ENCODE measurements at regions not wholly inside any gene's neighbourhood (a gene's known extent, or its start where the extent isn't known, plus 50 kb on each side); places are given as distances from the start of the nearest gene placed in this dataset.
"Not testable (repeated sequence)": the region's sequence is repeated elsewhere in the genome, so short reads cannot be mapped to it uniquely, and the experiment has no call there.

DNA sequence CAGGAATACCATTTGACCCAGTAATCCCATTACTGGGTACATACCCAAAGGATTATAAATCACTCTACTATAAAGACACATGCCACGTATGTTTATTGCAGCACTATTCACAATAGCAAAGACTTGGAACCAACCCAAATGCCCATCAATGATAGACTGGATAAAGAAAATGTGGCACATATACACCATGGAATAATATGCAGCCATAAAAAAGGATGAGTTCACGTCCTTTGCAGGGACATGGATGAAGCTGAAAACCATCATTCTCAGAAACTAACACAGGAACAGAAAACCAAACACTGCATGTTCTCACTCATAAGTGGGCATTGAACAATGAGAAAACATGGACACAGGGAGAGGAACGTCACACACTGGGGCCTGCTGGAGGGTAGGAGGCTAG, 556.1 kb upstream of the ADGRL2 start:
- intact Hi-C loops (cut with micrococcal nuclease; ENCODE audit: unreplicated experiment); H3K27me3 ChIP-seq (replicated peaks; ENCODE audit: control insufficient read depth, insufficient read depth, low read length); H3K4me3 ChIP-seq (ENCODE audit: low read depth, low read length); POLR2A ChIA-PET; H3K4me1 Mint-ChIP-seq (ENCODE audit: low read depth, unreplicated experiment); H3K4me3 Mint-ChIP-seq (ENCODE audit: unreplicated experiment); H3K36me3 Mint-ChIP-seq (ENCODE audit: insufficient read depth, unreplicated experiment); H3K4me1 ChIP-seq; H3K9me3 Mint-ChIP-seq (ENCODE audit: unreplicated experiment); DNase-seq; H3K27ac Mint-ChIP-seq (ENCODE audit: unreplicated experiment); BruUV-seq (replicated peaks); H3K36me3 ChIP-seq (ENCODE audit: control insufficient read depth, insufficient read depth, low read length); CTCF ChIA-PET; H3K27me3 Mint-ChIP-seq (ENCODE audit: insufficient read depth, unreplicated experiment); H3K9me3 ChIP-seq: not testable (repeated sequence)

DNA sequence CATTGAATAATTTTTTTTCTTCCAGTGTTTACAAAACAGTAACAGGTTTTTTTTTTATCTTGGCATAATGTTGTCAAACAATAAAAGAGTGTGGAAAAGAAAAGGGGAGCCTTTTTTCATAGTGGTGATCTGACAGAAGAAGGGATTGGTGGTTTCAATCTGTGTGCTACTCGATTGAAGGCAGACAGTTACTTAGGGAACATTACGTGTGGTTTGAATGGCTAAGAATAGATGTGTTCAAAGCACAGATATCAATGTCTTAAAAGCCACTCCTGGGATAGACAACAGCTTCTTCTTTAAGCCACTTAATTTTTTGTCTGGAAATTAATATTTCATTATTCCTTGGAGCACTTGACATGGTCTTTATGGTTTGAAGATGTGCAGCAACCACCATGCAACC, 558.6 kb upstream of the ADGRL2 start:
- H3K9me3 ChIP-seq = no peaks in the 10 kb centered on the region
- ChIA-PET POLR2A (no interaction called here), CTCF (no interaction called here)
- Mint-ChIP-seq H3K27ac (ENCODE audit: unreplicated experiment) (no peak overlapping the region), H3K9me3 (ENCODE audit: unreplicated experiment) (no peaks in the 10 kb centered on the region), H3K27me3 (ENCODE audit: insufficient read depth, unreplicated experiment) (peaks cover 4% of the 10 kb centered on the region), H3K4me3 (ENCODE audit: unreplicated experiment) (no peak overlapping the region), H3K36me3 (ENCODE audit: insufficient read depth, unreplicated experiment) (no peaks in the 10 kb centered on the region), H3K4me1 (ENCODE audit: low read depth, unreplicated experiment) (no peaks in the 10 kb centered on the region)
- no peak for DNase-seq
- intact Hi-C loops (cut with micrococcal nuclease; ENCODE audit: unreplicated experiment) = no loop called here
- no peaks in the 10 kb centered on the region for H3K4me1 ChIP-seq
- TF ChIP-seq, protein P1, sequence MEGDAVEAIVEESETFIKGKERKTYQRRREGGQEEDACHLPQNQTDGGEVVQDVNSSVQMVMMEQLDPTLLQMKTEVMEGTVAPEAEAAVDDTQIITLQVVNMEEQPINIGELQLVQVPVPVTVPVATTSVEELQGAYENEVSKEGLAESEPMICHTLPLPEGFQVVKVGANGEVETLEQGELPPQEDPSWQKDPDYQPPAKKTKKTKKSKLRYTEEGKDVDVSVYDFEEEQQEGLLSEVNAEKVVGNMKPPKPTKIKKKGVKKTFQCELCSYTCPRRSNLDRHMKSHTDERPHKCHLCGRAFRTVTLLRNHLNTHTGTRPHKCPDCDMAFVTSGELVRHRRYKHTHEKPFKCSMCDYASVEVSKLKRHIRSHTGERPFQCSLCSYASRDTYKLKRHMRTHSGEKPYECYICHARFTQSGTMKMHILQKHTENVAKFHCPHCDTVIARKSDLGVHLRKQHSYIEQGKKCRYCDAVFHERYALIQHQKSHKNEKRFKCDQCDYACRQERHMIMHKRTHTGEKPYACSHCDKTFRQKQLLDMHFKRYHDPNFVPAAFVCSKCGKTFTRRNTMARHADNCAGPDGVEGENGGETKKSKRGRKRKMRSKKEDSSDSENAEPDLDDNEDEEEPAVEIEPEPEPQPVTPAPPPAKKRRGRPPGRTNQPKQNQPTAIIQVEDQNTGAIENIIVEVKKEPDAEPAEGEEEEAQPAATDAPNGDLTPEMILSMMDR (IDR thresholded peaks at IDR 0.05; ENCODE audit: insufficient read depth in 1 of 2, low read depth in 1 of 2, low read length in 1 of 2, severe bottlenecking in 1 of 2, unreplicated experiment in 1 of 2) = no peak
- no peak overlapping the region for H3K4me3 ChIP-seq (ENCODE audit: low read depth, low read length)
- no peaks in the 10 kb centered on the region for H3K36me3 ChIP-seq (ENCODE audit: control insufficient read depth, insufficient read depth, low read length)
- H3K27me3 ChIP-seq (replicated peaks; ENCODE audit: control insufficient read depth, insufficient read depth, low read length) = no peaks in the 10 kb centered on the region
- no TSS peak for BruUV-seq (replicated peaks)

DNA sequence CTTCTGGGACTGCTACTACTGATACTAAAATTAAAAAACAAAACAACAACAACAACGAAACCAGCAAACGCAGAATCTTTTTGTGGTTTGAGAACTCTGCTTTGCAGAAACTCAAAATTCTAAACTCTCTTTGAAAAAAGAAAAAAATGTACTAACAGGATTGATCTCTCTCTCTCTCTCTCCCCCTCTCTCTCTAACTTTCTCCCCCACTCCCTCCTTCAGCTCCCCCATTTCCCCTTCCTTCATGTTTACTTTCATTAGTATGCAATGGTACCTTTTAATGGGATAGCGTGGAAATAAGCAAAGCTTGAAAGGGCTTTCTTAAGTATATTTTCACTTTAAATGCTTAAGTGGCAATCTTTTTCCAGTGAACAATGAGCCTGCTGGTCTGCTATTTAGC, 562.6 kb upstream of the ADGRL2 start:
- Histone ChIP-seq H3K27me3 (replicated peaks; ENCODE audit: control insufficient read depth, insufficient read depth, low read length) (no peaks in the 10 kb centered on the region), H3K9me3 (no peaks in the 10 kb centered on the region), H3K4me1 (no peaks in the 10 kb centered on the region), H3K4me3 (ENCODE audit: low read depth, low read length) (no peak overlapping the region), H3K36me3 (ENCODE audit: control insufficient read depth, insufficient read depth, low read length) (no peaks in the 10 kb centered on the region)
- H3K4me1 Mint-ChIP-seq (ENCODE audit: low read depth, unreplicated experiment) = no peaks in the 10 kb centered on the region
- H3K27ac Mint-ChIP-seq (ENCODE audit: unreplicated experiment) = no peak overlapping the region
- no peak overlapping the region for H3K4me3 Mint-ChIP-seq (ENCODE audit: unreplicated experiment)
- H3K9me3 Mint-ChIP-seq (ENCODE audit: unreplicated experiment) = no peaks in the 10 kb centered on the region
- CTCF ChIA-PET = no interaction called here
- intact Hi-C loops (cut with micrococcal nuclease; ENCODE audit: unreplicated experiment) = no loop called here
- no TSS peak for BruUV-seq (replicated peaks)
- H3K27me3 Mint-ChIP-seq (ENCODE audit: insufficient read depth, unreplicated experiment) = peaks cover 4% of the 10 kb centered on the region
- DNase-seq = no peak
- H3K36me3 Mint-ChIP-seq (ENCODE audit: insufficient read depth, unreplicated experiment) = no peaks in the 10 kb centered on the region
- TF ChIP-seq, protein P1 (IDR thresholded peaks at IDR 0.05; ENCODE audit: insufficient read depth in 1 of 2, low read depth in 1 of 2, low read length in 1 of 2, severe bottlenecking in 1 of 2, unreplicated experiment in 1 of 2) = no peak
- POLR2A ChIA-PET = no interaction called here

DNA sequence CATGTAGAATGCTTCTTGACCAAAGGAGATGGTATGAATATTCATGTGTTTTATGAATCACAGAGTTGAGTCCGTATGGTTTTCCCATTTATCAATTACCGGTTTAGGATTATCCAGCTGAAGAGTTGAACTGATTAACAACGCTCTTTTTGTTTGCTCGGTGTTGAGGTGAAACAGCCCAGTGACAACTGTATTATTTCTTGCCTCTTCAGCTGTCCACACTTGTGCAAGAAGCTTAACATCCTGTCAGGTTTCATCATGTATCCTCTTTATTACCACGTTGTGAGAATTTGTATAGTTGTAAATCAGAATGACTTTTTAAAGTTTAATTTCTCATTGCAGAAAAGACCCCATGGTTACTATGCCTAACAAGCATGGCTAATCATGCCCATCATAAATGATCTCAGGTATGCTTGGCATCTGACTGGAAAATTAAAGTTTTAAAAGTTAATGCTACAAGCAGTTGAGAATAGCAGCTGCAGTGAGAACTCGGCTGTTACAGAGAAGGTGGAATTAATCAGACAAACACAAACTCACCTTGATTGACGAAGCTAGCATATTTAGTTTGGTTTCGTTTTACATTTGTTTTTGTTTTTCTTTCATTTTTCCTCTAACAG, 563.2 kb upstream of the ADGRL2 start:
- Histone ChIP-seq H3K36me3 (ENCODE audit: control insufficient read depth, insufficient read depth, low read length) (no peaks in the 10 kb centered on the region), H3K4me1 (no peaks in the 10 kb centered on the region), H3K4me3 (ENCODE audit: low read depth, low read length) (no peak overlapping the region), H3K9me3 (no peaks in the 10 kb centered on the region), H3K27me3 (replicated peaks; ENCODE audit: control insufficient read depth, insufficient read depth, low read length) (no peaks in the 10 kb centered on the region)
- TF ChIP-seq, protein P1 (IDR thresholded peaks at IDR 0.05; ENCODE audit: insufficient read depth in 1 of 2, low read depth in 1 of 2, low read length in 1 of 2, severe bottlenecking in 1 of 2, unreplicated experiment in 1 of 2) = no peak
- H3K9me3 Mint-ChIP-seq (ENCODE audit: unreplicated experiment) = no peaks in the 10 kb centered on the region
- no peak for DNase-seq
- peaks cover 4% of the 10 kb centered on the region for H3K27me3 Mint-ChIP-seq (ENCODE audit: insufficient read depth, unreplicated experiment)
- ChIA-PET CTCF (no interaction called here), POLR2A (no interaction called here)
- no TSS peak for BruUV-seq (replicated peaks)
- H3K27ac Mint-ChIP-seq (ENCODE audit: unreplicated experiment) = no peak overlapping the region
- H3K36me3 Mint-ChIP-seq (ENCODE audit: insufficient read depth, unreplicated experiment) = no peaks in the 10 kb centered on the region
- no peaks in the 10 kb centered on the region for H3K4me1 Mint-ChIP-seq (ENCODE audit: low read depth, unreplicated experiment)
- intact Hi-C loops (cut with micrococcal nuclease; ENCODE audit: unreplicated experiment) = no loop called here
- H3K4me3 Mint-ChIP-seq (ENCODE audit: unreplicated experiment) = no peak overlapping the region

All from Caco-2 (cell line).